ENCODE measurements at regions not wholly inside any gene's neighbourhood (a gene's known extent, or its start where the extent isn't known, plus 50 kb on each side); places are given as distances from the start of the nearest gene placed in this dataset.

DNA sequence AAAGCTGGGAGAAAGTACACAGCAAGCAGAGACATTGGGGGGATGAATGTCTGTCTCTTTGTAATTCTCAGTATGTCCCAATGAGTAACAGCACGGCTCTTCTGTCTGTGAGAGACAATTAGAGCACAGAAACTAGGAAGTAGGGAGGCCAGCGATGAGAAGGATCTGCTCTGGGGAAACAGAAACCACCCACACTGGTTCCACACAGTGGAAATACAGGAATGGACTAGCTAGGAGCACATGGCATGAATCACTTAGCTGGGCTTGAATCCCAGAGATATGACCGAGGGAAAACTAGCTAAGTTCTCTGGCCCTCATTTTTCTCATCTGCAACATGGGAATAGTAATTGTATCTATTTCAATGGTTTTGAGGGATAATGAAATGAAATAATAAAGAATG, 895.9 kb downstream of the TLE4 start:
- no peak for TF ChIP-seq CTCF (IDR thresholded peaks at IDR 0.05)
- no peak for TF ChIP-seq POLR2A (IDR thresholded peaks at IDR 0.05; ENCODE audit: low read depth)
